Progenitor cell of endocrine pancreas (in vitro differentiated cells): ENCODE measurements at regions not wholly inside any gene's neighbourhood (a gene's known extent, or its start where the extent isn't known, plus 50 kb on each side); places are given as distances from the start of the nearest gene placed in this dataset.

ENCODE experiments used
- DNase-seq: peaks from one replicate; pipeline ENCODE4 v3.0.0; 2021; ENCODE audit warnings: low spot score; ENCODE audit not compliant: unreplicated experiment
- H3K27ac Mint-ChIP-seq: 2 replicates; pipeline ENCODE4 v1.8.0; 2021; ENCODE audit warnings: mild to moderate bottlenecking, moderate library complexity, mixed read lengths
- H3K27me3 Mint-ChIP-seq: 2 replicates; pipeline ENCODE4 v1.8.0; 2021; ENCODE audit warnings: mixed read lengths
- H3K36me3 Mint-ChIP-seq: 2 replicates; pipeline ENCODE4 v1.8.0; 2022; ENCODE audit warnings: mixed read lengths; ENCODE audit not compliant: insufficient read depth
- H3K4me1 Mint-ChIP-seq: 2 replicates; pipeline ENCODE4 v1.8.0; 2021; ENCODE audit warnings: low read depth, mixed read lengths
- H3K4me3 Mint-ChIP-seq: 2 replicates; pipeline ENCODE4 v1.8.0; 2021; ENCODE audit warnings: low read depth, mild to moderate bottlenecking, moderate library complexity, mixed read lengths
- H3K9me3 Mint-ChIP-seq: 2 replicates; pipeline ENCODE4 v1.8.0; 2021; ENCODE audit warnings: low read depth, mixed read lengths
- CTCF ChIP-seq: fragments of 200-600 bp; sonication (generic); IDR thresholded peaks from one replicate; pipeline ENCODE4 v1.5.0; 2021; ENCODE audit warnings: antibody characterized with exemption, mild to moderate bottlenecking; ENCODE audit not compliant: unreplicated experiment

GRCh38 chr14:22427771-22428231 lies 161.2 kb downstream of the DAD1 start:
- no peak for TF ChIP-seq CTCF
- no peak overlapping the region for H3K4me3 Mint-ChIP-seq
- H3K4me1 Mint-ChIP-seq, result peaks cover 18% of the 10 kb centered on the region
- no peak for DNase-seq
- no peaks in the 10 kb centered on the region for H3K36me3 Mint-ChIP-seq
- H3K9me3 Mint-ChIP-seq, result no peaks in the 10 kb centered on the region
- no peak overlapping the region for H3K27ac Mint-ChIP-seq
- H3K27me3 Mint-ChIP-seq, result peaks cover 21% of the 10 kb centered on the region

GRCh38 chr14:22426711-22427110 lies 162.3 kb downstream of the DAD1 start:
- Mint-ChIP-seq H3K4me1 (peaks cover 20% of the 10 kb centered on the region), H3K36me3 (no peaks in the 10 kb centered on the region), H3K27ac (no peak overlapping the region), H3K9me3 (no peaks in the 10 kb centered on the region), H3K4me3 (no peak overlapping the region), H3K27me3 (peaks cover 12% of the 10 kb centered on the region)
- DNase-seq, result no peak
- TF ChIP-seq CTCF, result no peak

- no peaks in the 10 kb centered on the region for H3K36me3 Mint-ChIP-seq
- H3K4me1 Mint-ChIP-seq, result peaks cover 13% of the 10 kb centered on the region
- no peak overlapping the region for H3K27ac Mint-ChIP-seq
- H3K9me3 Mint-ChIP-seq, result no peaks in the 10 kb centered on the region
- no peak for TF ChIP-seq CTCF
- peaks cover 10% of the 10 kb centered on the region for H3K27me3 Mint-ChIP-seq
- H3K4me3 Mint-ChIP-seq, result no peak overlapping the region
- DNase-seq, result no peak
These were observed 165.1 kb downstream of the DAD1 start for GRCh38 chr14:22423958-22424357.

- no peak for TF ChIP-seq CTCF
- H3K27me3 Mint-ChIP-seq, result peaks cover 5% of the 10 kb centered on the region
- DNase-seq, result no peak
These were observed 166.8 kb downstream of the DAD1 start for GRCh38 chr14:22422238-22422637.

GRCh38 chr14:22420598-22421186 lies 168.3 kb downstream of the DAD1 start:
- H3K9me3 Mint-ChIP-seq, result no peaks in the 10 kb centered on the region
- H3K27me3 Mint-ChIP-seq, result no peaks in the 10 kb centered on the region

More at GRCh38 chr14:22422238-22422637, 166.8 kb downstream of the DAD1 start:
- Mint-ChIP-seq H3K4me3 (no peak overlapping the region), H3K27ac (no peak overlapping the region), H3K36me3 (no peaks in the 10 kb centered on the region), H3K4me1 (peaks cover 6% of the 10 kb centered on the region), H3K9me3 (no peaks in the 10 kb centered on the region)

More at GRCh38 chr14:22420598-22421186, 168.3 kb downstream of the DAD1 start:
- Mint-ChIP-seq H3K27ac (no peak overlapping the region), H3K4me3 (no peak overlapping the region), H3K36me3 (no peaks in the 10 kb centered on the region), H3K4me1 (peaks cover 6% of the 10 kb centered on the region)
- DNase-seq, result no peak
- no peak for TF ChIP-seq CTCF
